HG02884 (cell line): ENCODE measurements at regions not wholly inside any gene's neighbourhood (a gene's known extent, or its start where the extent isn't known, plus 50 kb on each side); places are given as distances from the start of the nearest gene placed in this dataset.

Source experiments
- ATAC-seq: cut with Tn5 transposase; IDR thresholded peaks from one replicate; pipeline ENCODE4 v1.9.1; 2021; ENCODE audit warnings: mild to moderate bottlenecking, moderate library complexity; ENCODE audit not compliant: unreplicated experiment

DNA sequence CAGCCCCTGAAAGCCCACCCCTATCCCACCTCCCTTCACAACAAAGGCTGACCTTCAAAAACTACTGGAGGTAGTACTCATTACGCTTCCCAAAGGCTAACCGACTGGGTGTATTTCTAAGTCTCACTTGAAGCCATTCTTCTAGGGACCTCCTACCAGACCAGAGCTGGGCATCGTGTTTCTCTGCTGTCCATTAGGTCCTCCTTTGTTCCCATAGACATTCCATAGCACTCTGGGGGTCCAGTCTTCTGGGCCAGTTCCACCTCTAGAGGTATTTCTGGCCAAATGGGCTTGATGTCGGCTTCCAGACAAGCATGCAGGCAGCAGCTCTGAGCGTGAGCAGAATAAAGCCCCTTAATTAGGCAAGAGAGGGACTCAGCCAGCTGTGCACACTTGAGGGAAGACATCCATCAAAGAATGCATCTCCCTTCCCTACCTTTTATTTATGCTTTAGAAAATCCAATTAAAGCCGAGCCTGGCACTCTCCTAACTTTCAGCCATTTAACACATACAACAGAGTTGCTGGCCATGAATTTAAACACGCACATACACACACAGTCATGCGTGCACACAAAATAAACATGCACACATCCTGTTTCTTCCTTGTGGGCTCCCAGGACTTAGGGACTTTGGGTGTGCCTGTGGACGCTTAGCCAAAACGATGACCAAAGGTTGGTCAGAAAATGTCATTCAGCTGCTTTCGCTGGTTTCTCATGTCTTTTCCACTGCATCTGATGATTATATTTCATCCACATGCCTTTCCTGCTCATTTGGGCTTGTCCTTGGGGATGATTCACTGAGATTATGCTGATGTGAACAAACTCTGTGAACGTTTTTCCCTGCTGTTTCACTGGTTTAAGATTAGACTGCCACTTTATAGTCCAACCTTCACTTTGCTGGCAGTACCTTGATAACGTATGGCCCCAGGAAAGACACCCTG is 362.0 kb upstream of the NFE2L3 start:
- ATAC-seq: no peak

DNA sequence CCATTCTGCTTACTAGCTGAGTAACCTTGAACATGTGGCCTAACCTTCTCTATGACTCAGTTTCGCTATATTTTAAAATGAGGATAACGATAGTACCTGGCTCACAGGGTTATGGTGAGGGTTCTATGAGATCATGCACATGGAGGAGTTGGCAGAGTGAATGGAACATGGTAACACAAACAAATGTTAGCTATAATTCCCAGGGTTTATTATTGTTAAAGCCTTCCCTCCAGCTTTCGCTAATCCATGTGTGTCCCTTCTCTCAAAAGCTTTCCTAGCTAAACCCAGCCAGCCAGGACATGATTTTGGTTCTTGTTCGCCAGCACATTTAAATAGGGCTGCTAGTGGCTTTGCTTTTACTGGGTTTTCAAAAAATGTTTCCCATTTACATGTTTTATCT is 361.0 kb upstream of the NFE2L3 start:
- no peak for ATAC-seq

DNA sequence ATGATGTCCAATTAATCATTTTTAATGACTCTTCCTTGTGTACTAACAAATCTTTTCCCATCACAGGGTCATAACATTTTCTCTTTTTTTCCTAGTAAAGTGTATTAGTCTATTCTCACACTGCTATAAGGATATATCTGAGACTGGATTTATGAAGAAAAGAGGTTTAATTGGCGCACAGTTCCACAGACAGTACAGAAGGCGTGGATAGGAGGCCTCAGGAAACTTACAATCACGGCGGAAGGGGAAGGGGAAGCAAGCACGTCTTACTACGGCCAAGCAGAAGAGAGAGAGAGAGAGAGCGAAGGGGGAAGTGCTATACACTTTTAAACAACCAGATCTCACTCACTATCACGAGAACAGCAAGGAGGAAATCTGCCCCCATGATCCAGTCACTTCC is 359.4 kb upstream of the NFE2L3 start:
- ATAC-seq: no peak

DNA sequence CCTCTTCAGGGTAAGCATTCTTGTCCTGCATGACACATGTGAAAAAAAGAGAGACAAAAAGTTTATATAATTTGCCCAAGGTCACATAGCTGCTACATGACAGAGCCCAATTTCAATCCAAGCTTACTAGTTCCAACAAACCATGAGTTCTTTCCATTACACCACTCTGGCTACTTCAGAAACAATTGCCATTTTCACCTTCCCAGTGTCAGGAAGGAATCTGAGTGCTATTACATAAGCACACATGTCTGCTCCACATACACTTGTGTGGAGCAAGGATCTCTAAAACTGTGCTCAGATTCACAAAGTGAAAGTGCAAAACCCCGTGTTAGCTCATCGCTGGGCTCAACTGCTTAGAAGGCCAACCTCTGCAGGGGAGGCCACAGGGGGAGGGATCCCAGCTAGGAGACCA is 356.2 kb upstream of the NFE2L3 start:
- ATAC-seq: no peak

GRCh38 chr7:25798344-25798743 is 353.7 kb upstream of the NFE2L3 start:
- no peak for ATAC-seq

GRCh38 chr7:25801214-25801613 is 350.8 kb upstream of the NFE2L3 start:
- no peak for ATAC-seq

DNA sequence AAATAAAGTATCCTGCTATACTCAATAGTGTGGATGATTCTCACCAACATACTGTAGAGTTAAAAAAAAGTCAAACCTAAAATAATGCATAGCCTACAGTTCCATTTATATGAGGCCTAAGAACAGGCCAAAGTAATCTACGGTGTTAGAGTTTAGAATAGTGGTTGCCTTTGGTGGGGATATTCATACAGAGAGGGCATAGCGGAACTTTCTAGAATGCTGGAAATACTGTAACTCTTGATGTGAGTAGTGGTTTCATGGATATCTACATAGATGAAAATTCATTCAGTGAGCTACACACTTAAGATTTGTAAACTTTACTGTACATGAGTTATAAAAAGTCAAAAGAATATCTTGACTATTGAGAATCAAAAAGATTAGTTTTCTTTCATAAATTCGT is 349.9 kb upstream of the NFE2L3 start:
- ATAC-seq: no peak

DNA sequence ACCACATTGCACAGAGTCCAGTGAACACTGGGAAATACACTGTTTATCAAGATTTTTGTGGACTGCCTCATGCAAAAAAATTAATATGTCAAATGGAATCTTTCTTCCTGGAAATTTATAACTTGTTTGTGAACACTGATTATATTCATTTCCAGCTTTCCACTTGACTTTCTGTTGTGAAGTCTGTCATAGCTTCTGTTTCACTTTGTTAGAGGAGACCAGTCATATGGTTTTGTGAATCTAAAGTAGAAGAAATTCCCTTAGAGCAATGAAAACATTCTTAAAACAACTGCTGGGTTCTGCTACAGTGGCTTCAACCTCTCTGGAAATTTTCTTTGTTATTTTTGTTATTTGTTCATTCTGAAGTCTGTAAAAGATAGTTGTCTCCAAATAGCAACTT is 349.5 kb upstream of the NFE2L3 start:
- peak; percentile 68 for ATAC-seq

DNA sequence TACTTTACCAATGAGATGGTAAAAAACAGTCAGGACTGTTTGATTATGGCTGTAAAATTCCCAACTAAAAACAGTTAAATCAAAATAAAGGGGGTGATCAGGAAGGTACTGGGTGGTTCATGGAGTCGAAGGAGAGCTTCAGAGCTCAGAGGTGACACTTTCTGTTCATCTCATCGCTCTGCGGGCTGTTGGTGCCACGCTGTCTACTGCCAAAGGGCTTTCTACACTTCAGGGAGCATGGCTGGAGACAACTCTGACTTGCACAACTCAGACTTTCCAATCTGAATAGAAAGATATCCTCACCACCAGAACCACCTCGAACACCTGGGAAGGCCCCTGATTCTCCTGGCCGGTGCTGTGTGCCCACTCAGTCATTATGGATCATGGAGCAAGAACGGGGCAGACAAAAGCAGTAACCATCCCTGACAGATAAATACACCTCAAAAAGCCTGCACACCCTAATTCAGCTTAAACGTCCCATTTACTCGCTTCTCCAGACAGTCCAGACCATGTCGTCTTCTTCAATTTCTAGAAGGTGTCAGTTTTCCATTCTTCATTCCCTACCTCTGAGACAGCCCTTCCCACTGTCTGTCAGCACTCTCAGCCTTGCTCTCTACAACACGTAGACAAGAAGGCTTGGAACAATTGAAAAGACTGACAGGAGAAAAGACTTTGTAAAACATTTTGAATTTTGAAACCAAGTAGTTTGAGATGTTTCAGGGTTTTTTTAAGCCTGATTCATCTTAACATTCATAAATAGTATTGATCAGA is 348.7 kb upstream of the NFE2L3 start:
- no peak for ATAC-seq

DNA sequence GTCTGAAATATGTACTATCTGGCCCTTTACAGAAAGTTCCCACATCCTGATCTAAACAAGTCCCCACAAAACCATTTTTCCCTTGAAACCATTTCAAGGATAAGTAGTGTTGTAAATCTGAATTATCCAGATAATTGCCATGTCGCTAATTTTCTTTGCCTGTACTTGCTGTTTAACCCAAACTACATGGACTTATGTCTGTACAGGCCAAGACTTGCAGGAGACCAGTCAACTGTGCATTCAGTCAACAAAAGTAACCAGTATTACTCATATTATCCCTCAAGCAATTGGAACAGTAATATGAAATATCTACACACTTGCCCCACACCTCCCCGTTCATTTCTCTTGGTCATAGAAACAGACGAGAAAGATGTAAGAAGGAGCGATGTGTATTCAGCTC is 347.8 kb upstream of the NFE2L3 start:
- ATAC-seq: no peak

DNA sequence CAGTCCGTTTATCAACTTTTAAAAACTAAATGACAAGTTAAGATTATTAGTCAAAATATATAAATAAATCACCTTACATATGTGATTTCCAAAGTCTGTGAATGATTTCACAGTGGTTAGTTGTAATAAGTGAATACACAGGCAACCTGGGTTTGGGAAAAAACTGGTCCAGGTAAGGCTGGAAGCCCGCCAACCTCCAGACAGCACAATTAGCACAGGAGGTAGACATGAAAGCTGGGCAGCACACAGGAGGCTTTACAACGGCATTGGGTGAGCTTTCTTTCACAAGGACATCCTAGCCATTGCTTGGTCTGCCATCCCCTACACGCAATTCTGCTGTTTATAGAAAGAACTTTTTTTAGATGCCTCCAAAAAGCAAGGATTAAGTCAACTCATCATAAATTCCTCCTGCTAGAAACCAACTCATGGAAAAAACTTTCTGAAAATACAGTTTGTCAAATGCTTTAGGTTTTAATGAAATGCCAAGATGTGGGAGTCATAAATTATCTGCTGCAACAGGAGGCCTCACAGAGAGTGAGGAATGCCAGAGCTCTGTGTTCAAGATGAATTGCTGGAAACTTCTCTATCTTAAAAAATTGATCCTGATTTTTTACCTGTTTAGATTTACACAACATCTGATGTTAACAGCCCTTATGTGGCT is 346.8 kb upstream of the NFE2L3 start:
- ATAC-seq: no peak

GRCh38 chr7:25807086-25807611 is 344.8 kb upstream of the NFE2L3 start:
- no peak for ATAC-seq

GRCh38 chr7:25809441-25809840 is 342.6 kb upstream of the NFE2L3 start:
- no peak for ATAC-seq

DNA sequence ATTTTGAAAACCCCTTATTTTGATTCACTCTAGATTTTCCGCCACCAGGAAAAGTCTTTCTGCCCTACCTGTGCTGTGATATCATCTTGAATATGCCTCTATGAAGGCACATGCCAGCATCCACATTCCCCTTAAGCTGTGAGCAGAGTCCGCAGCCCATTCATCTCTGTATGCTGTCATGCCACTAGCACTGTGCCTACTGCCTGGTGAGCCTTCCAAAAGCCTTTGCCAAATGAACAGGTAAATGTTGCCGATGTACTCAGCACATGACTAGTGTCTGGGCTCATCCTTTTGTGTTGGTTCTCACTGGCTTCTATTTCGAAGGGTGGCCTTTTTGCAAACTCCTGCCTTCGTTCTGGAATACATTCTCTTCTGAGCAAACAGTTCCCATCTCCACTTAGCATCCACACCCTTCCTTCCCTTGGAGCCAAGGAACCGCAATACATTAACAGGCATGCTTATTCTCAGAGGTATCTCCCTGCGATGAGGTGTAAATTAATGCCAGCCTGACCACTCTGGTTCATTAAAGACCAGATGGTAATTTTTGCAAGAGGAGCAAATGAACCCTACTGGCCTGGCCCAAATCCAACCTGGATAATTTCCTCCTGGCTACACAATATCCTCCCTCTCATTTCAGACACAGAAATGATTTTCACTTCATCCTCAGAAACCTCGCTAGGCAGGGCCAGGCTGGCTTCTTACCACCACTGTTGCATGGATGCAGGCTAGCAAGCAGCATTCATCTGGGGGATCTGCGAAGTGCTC is 339.7 kb upstream of the NFE2L3 start:
- no peak for ATAC-seq

DNA sequence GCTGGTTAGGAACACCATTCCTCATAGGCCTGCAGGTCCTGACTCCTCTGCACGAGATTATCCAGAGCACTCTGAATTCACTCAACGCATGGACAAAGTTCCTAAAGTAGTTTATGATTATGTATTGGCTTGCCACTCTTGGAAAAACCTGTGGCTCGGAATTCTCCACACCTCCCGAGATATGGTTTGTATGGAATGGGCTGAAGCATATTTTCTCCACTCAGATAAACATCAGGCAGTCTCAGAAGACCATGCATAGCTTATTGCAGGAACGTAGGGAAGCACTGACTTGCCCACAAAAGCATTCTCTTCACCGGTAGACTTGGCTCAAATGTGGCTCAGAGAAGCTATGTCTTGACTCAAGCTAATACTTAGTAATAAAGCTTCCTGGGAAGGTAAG is 338.6 kb upstream of the NFE2L3 start:
- ATAC-seq: no peak

DNA sequence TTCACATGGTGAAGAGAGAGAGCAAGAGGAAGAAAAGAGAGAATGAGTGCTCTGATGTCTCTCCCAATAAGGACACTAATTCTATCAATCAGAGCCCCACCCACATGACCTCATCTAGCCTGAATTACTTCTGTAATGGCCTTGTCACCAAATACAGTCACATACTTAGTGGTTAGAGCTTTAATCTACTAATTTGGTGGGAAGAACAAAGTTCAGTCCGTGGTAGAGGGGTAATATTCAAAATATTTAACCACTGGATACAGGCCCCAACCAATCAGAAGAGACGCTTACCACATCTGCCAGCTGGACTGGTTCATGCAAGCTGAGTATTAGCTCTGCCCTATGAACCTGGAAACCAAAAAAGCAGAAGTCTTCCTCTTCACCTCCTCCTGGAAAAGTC is 336.3 kb upstream of the NFE2L3 start:
- no peak for ATAC-seq

DNA sequence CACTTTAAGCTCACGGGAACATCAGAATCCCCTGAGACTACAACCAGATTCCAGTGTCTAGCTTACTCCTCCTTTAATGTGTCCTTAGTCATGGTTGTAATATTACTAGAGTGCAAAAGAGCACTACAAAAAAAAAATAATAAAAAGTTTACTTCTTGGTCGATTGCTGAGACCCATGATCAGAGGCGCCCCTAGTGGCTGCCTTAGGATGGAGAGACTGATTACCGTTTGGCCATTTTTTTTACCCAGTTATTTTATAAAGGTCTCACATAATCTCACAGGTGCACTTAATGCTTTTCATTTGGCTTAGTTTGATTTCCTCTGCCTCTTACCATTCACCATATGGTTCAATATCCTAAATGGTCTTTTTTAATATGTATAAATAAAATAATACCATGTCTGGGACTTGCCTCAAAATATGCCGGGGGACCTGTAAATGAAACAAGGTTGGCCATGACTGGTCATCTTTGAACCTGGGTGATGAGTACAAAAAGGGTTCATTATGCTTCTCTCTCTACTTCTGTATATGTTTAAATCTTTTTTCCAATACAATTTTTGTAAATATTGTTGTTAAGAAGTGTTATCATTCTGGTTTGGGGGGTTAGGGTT is 331.5 kb upstream of the NFE2L3 start:
- ATAC-seq: no peak

- ATAC-seq: no peak
Measured at GRCh38 chr7:25821225-25821624, 330.8 kb upstream of the NFE2L3 start.

GRCh38 chr7:25822823-25823222 is 329.2 kb upstream of the NFE2L3 start:
- ATAC-seq: no peak

DNA sequence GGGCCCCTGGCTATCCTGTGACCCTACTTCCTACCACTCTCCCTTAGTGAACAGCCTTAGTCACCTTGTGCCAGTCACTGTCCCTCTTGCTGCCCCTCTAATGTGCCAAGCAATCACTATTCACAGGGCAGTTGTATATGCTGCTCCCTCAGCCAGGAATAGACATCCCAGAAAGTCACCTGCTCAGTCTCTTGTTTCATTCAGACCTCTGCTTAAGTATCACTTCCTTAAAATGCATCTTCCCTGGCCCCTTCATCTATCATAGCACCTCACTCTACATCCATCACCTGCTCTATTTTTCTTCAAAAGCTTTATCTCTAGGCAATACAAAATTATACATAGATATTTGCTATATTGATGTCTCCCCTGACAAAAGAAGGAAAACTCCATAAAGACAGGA is 328.4 kb upstream of the NFE2L3 start:
- peak; percentile 52 for ATAC-seq
